ENCODE measurements at regions not wholly inside any gene's neighbourhood (a gene's known extent, or its start where the extent isn't known, plus 50 kb on each side); places are given as distances from the start of the nearest gene placed in this dataset.

DNA sequence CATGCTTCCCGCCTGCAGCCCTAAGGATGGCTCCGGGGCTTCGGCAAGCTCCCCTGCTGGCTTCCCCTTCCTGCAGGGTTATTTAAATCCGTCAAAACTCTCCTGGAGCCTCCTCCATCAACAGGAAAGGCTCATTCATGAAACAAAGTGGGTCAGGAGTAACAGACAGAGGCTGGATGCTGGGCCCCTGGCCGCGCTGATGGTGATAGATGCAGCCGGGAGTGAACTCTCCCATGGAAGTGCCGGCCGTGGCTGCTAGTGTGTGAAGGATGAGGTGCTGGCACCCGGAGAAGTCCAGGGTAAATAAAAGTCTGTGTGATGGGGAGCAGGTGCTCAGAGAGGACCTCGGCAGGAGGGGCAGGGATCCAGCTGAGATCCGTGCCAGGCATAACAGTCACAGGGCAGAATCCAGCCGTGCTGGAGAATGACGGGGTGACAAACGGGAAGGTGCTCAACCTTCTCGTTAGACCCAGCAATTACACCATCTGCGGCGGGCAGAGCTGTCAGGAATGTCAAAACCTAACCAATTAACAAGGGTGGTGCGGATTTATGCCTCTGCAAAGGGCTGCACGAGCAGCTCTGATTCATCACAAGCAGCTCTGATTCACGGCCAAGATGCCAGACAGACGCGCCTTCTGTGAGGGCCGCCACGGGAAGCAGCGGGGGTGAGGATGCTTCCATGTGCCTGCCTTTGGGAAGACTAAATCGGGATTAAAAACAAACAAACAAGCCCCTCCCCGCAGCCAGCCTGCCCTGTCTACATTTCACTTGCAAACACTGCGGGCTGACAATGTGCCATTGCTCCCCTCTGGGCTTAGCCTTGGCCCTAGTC is 55.6 kb downstream of the SYNE3 start:
- DNase-seq (ENCODE audit: low read depth) = peak; percentile 75
- H3K4me3 ChIP-seq (ENCODE audit: low read depth, low read length) = no peak overlapping the region
- TF ChIP-seq, protein P1, sequence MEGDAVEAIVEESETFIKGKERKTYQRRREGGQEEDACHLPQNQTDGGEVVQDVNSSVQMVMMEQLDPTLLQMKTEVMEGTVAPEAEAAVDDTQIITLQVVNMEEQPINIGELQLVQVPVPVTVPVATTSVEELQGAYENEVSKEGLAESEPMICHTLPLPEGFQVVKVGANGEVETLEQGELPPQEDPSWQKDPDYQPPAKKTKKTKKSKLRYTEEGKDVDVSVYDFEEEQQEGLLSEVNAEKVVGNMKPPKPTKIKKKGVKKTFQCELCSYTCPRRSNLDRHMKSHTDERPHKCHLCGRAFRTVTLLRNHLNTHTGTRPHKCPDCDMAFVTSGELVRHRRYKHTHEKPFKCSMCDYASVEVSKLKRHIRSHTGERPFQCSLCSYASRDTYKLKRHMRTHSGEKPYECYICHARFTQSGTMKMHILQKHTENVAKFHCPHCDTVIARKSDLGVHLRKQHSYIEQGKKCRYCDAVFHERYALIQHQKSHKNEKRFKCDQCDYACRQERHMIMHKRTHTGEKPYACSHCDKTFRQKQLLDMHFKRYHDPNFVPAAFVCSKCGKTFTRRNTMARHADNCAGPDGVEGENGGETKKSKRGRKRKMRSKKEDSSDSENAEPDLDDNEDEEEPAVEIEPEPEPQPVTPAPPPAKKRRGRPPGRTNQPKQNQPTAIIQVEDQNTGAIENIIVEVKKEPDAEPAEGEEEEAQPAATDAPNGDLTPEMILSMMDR (IDR thresholded peaks at IDR 0.05; ENCODE audit: insufficient read depth, low read depth, low read length) = no peak

- TF ChIP-seq, protein P1 (IDR thresholded peaks at IDR 0.05; ENCODE audit: insufficient read depth, low read depth, low read length) = no peak
- no peak for DNase-seq (ENCODE audit: low read depth)
- no peak overlapping the region for H3K4me3 ChIP-seq (ENCODE audit: low read depth, low read length)
Observed at GRCh38 chr14:95458906-95459305, 57.5 kb downstream of the SYNE3 start.

DNA sequence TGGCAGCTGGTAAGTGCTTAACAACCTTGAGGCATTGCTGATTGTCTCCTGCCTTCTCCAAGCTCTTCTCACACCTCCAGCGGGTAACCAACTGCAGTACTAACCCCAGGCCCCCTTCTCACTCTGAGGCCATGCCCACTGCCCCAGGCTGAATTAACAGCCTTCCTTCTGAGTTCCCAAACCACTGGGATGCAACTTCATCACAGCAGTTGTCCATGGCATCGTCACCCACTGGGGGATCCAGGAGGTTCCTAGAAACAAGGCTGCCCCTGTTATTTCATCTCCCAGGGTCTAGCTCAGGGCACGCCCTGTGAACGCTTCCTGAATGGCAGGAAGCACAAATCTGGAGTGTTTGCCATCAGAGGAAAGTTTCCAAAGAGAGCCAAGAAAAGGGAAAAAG is 58.0 kb downstream of the SYNE3 start:
- TF ChIP-seq, protein P1 (IDR thresholded peaks at IDR 0.05; ENCODE audit: insufficient read depth, low read depth, low read length) = no peak
- H3K4me3 ChIP-seq (ENCODE audit: low read depth, low read length) = no peak overlapping the region
- DNase-seq (ENCODE audit: low read depth) = no peak

DNA sequence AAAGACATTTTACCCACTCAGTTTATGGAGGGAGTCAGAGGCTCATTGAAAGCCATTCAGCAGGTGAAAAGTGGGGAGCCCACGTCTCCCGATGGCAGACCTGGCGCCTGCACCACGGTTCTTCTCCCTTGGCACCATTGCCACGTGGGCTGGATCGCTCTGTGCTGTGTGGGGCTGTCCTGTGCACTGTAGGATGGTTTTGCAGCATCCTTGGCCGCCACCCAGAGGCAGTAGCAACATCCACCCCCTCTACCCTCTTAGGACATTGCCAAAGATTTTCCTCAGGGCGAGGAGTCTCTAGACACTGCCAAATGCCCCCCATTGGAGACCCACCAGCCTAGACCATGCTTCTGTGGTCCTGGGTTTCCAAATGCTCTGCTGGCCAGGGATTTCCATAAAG is 60.2 kb downstream of the SYNE3 start:
- no peak for DNase-seq (ENCODE audit: low read depth)
- TF ChIP-seq, protein P1 (IDR thresholded peaks at IDR 0.05; ENCODE audit: insufficient read depth, low read depth, low read length) = no peak
- no peak overlapping the region for H3K4me3 ChIP-seq (ENCODE audit: low read depth, low read length)

- no peak for DNase-seq (ENCODE audit: low read depth)
- TF ChIP-seq, protein P1 (IDR thresholded peaks at IDR 0.05; ENCODE audit: insufficient read depth, low read depth, low read length) = no peak
Observed at GRCh38 chr14:95455246-95455645, 61.2 kb downstream of the SYNE3 start.

DNA sequence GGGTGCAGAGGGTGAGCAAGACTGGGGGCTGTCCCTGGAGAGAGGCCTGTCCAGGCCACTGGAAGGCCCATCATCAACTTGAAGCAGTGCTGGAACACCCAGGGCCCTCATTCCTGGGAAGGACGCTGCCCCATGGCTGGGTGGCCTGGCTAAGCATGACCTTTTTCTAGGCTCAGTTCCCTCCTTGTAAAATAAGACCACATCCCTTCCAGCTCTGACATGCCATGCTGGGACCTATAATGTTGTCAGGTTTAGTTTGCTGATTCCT is 62.8 kb downstream of the SYNE3 start:
- no peak for DNase-seq (ENCODE audit: low read depth)
- TF ChIP-seq, protein P1 (IDR thresholded peaks at IDR 0.05; ENCODE audit: insufficient read depth, low read depth, low read length) = no peak
- H3K4me3 ChIP-seq (ENCODE audit: low read depth, low read length) = no peak overlapping the region

More at GRCh38 chr14:95455246-95455645, 61.2 kb downstream of the SYNE3 start:
- H3K4me3 ChIP-seq (ENCODE audit: low read depth, low read length) = no peak overlapping the region

All from fibroblast of villous mesenchyme (primary cell).